GM21367 (cell line): ENCODE measurements at regions not wholly inside any gene's neighbourhood (a gene's known extent, or its start where the extent isn't known, plus 50 kb on each side); places are given as distances from the start of the nearest gene placed in this dataset.
"Not testable (repeated sequence)": the region's sequence is repeated elsewhere in the genome, so short reads cannot be mapped to it uniquely, and the experiment has no call there.

Experiments
- ATAC-seq: cut with Tn5 transposase; IDR thresholded peaks from one replicate; pipeline ENCODE4 v1.9.1; 2021; ENCODE audit not compliant: unreplicated experiment

- ATAC-seq, result no peak
Measured at GRCh38 chr9:25814023-25814422, 135.8 kb upstream of the TUSC1 start.

GRCh38 chr9:25813478-25813877 lies 135.2 kb upstream of the TUSC1 start:
- no peak for ATAC-seq

- ATAC-seq, result no peak
Measured at GRCh38 chr9:25808554-25808953, 130.3 kb upstream of the TUSC1 start.

- no peak for ATAC-seq
Measured at GRCh38 chr9:25804856-25805255, 126.6 kb upstream of the TUSC1 start.

GRCh38 chr9:25801989-25802388 lies 123.7 kb upstream of the TUSC1 start:
- ATAC-seq, result not testable (repeated sequence)

GRCh38 chr9:25773805-25774204 lies 95.6 kb upstream of the TUSC1 start:
- no peak for ATAC-seq

- no peak for ATAC-seq
Measured at GRCh38 chr9:25755951-25756350, 77.7 kb upstream of the TUSC1 start.

GRCh38 chr9:25752398-25752797 lies 74.2 kb upstream of the TUSC1 start:
- no peak for ATAC-seq

GRCh38 chr9:25742256-25742655 lies 64.0 kb upstream of the TUSC1 start:
- no peak for ATAC-seq

GRCh38 chr9:25733336-25733982 lies 55.2 kb upstream of the TUSC1 start:
- no peak for ATAC-seq

GRCh38 chr9:25731895-25732794 lies 53.9 kb upstream of the TUSC1 start:
- not testable (repeated sequence) for ATAC-seq
